Ovary (tissue), 7 donors: ENCODE measurements at regions not wholly inside any gene's neighbourhood (a gene's known extent, or its start where the extent isn't known, plus 50 kb on each side); places are given as distances from the start of the nearest gene placed in this dataset.
"Not testable (repeated sequence)": the region's sequence is repeated elsewhere in the genome, so short reads cannot be mapped to it uniquely, and the experiment has no call there.

Source experiments
- DNase-seq, 5 donors: peaks; one replicate each; pipeline ENCODE4 v3.0.0-alpha.2; 2019 to 2020
- H3K27ac ChIP-seq, 2 donors: fragments of 200-600 bp; one replicate each; pipeline versions ENCODE4 v1.5.1 to v1.8.0; 2019 to 2022
- H3K27me3 ChIP-seq: fragments of 200-600 bp; one replicate; pipeline ENCODE4 v1.8.0; 2022
- H3K36me3 ChIP-seq: fragments of 200-600 bp; sonication (generic); one replicate; pipeline ENCODE4 v1.5.1; 2019
- H3K4me1 ChIP-seq: one replicate; pipeline ENCODE4 v1.8.1; 2013; ENCODE audit warnings: mild to moderate bottlenecking, moderate library complexity; ENCODE audit not compliant: insufficient read depth
- H3K4me3 ChIP-seq: fragments of 200-600 bp; sonication (generic); one replicate; pipeline ENCODE4 v1.5.1; 2017
- H3K9me3 ChIP-seq, 2 donors: fragments of 200-600 bp in 1 of 2; sonication (generic) in 1 of 2; one replicate each; pipeline versions ENCODE4 v1.5.1 to v1.8.1; 2013 to 2019; ENCODE audit warnings: mild to moderate bottlenecking in 1 of 2, moderate library complexity in 1 of 2
- CTCF ChIP-seq, 3 donors: fragments of 450-650 bp in 2 of 3; fragments of 200-600 bp in 1 of 3; IDR thresholded peaks; one replicate each; pipeline versions ENCODE4 v1.5.1 to v1.8.0; 2016 to 2022; ENCODE audit warnings: antibody characterized with exemption in 3 of 3, mild to moderate bottlenecking in 1 of 3
- EP300 ChIP-seq: sonication (generic); formaldehyde crosslinking; IDR thresholded peaks from one replicate; pipeline ENCODE4 v1.6.1; 2017; ENCODE audit warnings: antibody characterized with exemption
- POLR2A ChIP-seq: fragments of 450-650 bp; IDR thresholded peaks from one replicate; pipeline ENCODE4 v1.6.1; 2017; ENCODE audit warnings: antibody characterized with exemption, mild to moderate bottlenecking, moderate library complexity
- WGBS, 3 donors: extraction: QIAGEN DNeasy Blood & Tissue Kit in 1 of 3; methylation state at CpG; one replicate each; pipeline versions ENCODE4 v1.1.5 to v1.1.7; 2013 to 2017; 5-methylcytosine and 5-hydroxymethylcytosine counted together
- intact Hi-C, 4 donors: fragments of 100-400 bp; cut with DNase I; formaldehyde crosslinking; loops; one replicate each; pipeline versions ENCODE4 v1.11.0 to v1.15.1; 2022 to 2023
- donor health status: DM: no; HTN: no; CAD: no; lungs with moderate emphysema.
- donor health status: DM: no; HTN: no; CAD: no.
- donor health status: Bipolar disorder and iron deficiency.
- donor health status: DM: no; HTN: no; CAD: no.
- donor health status: DM: yes; HTN: yes; CAD: no.

- intact Hi-C loops = no loop called here
- no peaks in the 10 kb centered on the region for H3K36me3 ChIP-seq
- H3K27ac ChIP-seq = no peak overlapping the region
- WGBS, 3 donors = 78 to 84% (median 79%) methylated on average over 2 of the region's 2 CpGs
- TF ChIP-seq CTCF (IDR thresholded peaks at IDR 0.05) (no peak), POLR2A (no peak), EP300 (no peak)
- H3K4me1 ChIP-seq = no peaks in the 10 kb centered on the region
- DNase-seq = no peak
- H3K9me3 ChIP-seq = no peaks in the 10 kb centered on the region
- no peak overlapping the region for H3K4me3 ChIP-seq
- H3K27me3 ChIP-seq = no peaks in the 10 kb centered on the region
These were observed 365.8 kb upstream of the DIPK2B start for GRCh38 chrX:45566456-45566855.

GRCh38 chrX:45557387-45557786, 356.7 kb upstream of the DIPK2B start:
- TF ChIP-seq EP300 = no peak
- DNase-seq = no peak
- intact Hi-C loops = no loop called here
- Histone ChIP-seq H3K36me3 (no peaks in the 10 kb centered on the region), H3K4me1 (no peaks in the 10 kb centered on the region), H3K27ac (no peak overlapping the region), H3K27me3 (no peaks in the 10 kb centered on the region), H3K4me3 (no peak overlapping the region), H3K9me3 (no peaks in the 10 kb centered on the region)
- WGBS, 3 donors = 42 to 49% (median 43%) methylated on average over 2 of the region's 2 CpGs

GRCh38 chrX:45554736-45555135, 354.1 kb upstream of the DIPK2B start:
- Histone ChIP-seq H3K27me3 (no peaks in the 10 kb centered on the region), H3K4me1 (no peaks in the 10 kb centered on the region), H3K27ac (no peak overlapping the region), H3K9me3 (no peaks in the 10 kb centered on the region), H3K4me3 (no peak overlapping the region), H3K36me3 (no peaks in the 10 kb centered on the region)
- no peak for DNase-seq
- TF ChIP-seq POLR2A = no peak
- intact Hi-C loops = no loop called here
- 81 to 94% (median 84%) methylated on average over 1 of the region's 1 CpG for WGBS, 3 donors

- TF ChIP-seq EP300 (no peak), CTCF (IDR thresholded peaks at IDR 0.05) (no peak), POLR2A (no peak)
- Histone ChIP-seq H3K27me3 (no peaks in the 10 kb centered on the region), H3K27ac (no peak overlapping the region), H3K9me3 (no peaks in the 10 kb centered on the region), H3K36me3 (no peaks in the 10 kb centered on the region), H3K4me3 (no peak overlapping the region), H3K4me1 (no peaks in the 10 kb centered on the region)
- intact Hi-C loops = no loop called here
- no peak for DNase-seq
- 33 to 58% (median 47%) methylated on average over 1 of the region's 1 CpG for WGBS, 3 donors
These were observed 352.7 kb upstream of the DIPK2B start for GRCh38 chrX:45553417-45553816.

- intact Hi-C loops = not testable (repeated sequence)
These were observed 346.0 kb upstream of the DIPK2B start for GRCh38 chrX:45546697-45547096.

GRCh38 chrX:45540181-45540580, 339.5 kb upstream of the DIPK2B start:
- Histone ChIP-seq H3K4me3 (no peak overlapping the region), H3K9me3 (no peaks in the 10 kb centered on the region), H3K27ac (no peak overlapping the region), H3K36me3 (no peaks in the 10 kb centered on the region), H3K4me1 (no peaks in the 10 kb centered on the region), H3K27me3 (no peaks in the 10 kb centered on the region)
- no peak for DNase-seq
- 64 to 74% (median 66%) methylated on average over 2 of the region's 2 CpGs for WGBS, 3 donors
- no peak for TF ChIP-seq POLR2A
- TF ChIP-seq EP300 = no peak
- no peak for TF ChIP-seq CTCF (IDR thresholded peaks at IDR 0.05)
- intact Hi-C loops = no loop called here

More at GRCh38 chrX:45546697-45547096, 346.0 kb upstream of the DIPK2B start:
- not testable (repeated sequence) for H3K4me3 ChIP-seq, H3K27ac ChIP-seq, H3K36me3 ChIP-seq, H3K4me1 ChIP-seq, DNase-seq, H3K27me3 ChIP-seq, H3K9me3 ChIP-seq
